ENCODE measurements at regions not wholly inside any gene's neighbourhood (a gene's known extent, or its start where the extent isn't known, plus 50 kb on each side); places are given as distances from the start of the nearest gene placed in this dataset.

- DNase-seq, result no peak
Measured at GRCh38 chr5:30845194-30845593, 348.3 kb upstream of the CDH6 start.

- DNase-seq, result no peak
Measured at GRCh38 chr5:30843541-30843940, 349.9 kb upstream of the CDH6 start.

GRCh38 chr5:30839956-30840355, 353.5 kb upstream of the CDH6 start:
- DNase-seq, result no peak

GRCh38 chr5:30838936-30839496, 354.5 kb upstream of the CDH6 start:
- DNase-seq, result no peak

GRCh38 chr5:30832519-30832918, 361.0 kb upstream of the CDH6 start:
- DNase-seq, result no peak

- DNase-seq, result no peak
Measured at GRCh38 chr5:30831605-30832004, 361.9 kb upstream of the CDH6 start.

GRCh38 chr5:30831123-30831522, 362.4 kb upstream of the CDH6 start:
- no peak for DNase-seq

GRCh38 chr5:30811298-30811697, 382.2 kb upstream of the CDH6 start:
- DNase-seq, result no peak

GRCh38 chr5:30809933-30810332, 383.6 kb upstream of the CDH6 start:
- DNase-seq, result no peak

- DNase-seq, result no peak
Measured at GRCh38 chr5:30808996-30809395, 384.5 kb upstream of the CDH6 start.

GRCh38 chr5:30804739-30805505, 388.6 kb upstream of the CDH6 start:
- no peak for DNase-seq

GRCh38 chr5:30802961-30803705, 390.4 kb upstream of the CDH6 start:
- DNase-seq, result no peak

GRCh38 chr5:30781643-30782042, 411.8 kb upstream of the CDH6 start:
- no peak for DNase-seq

- DNase-seq, result no peak
Measured at GRCh38 chr5:30768056-30768690, 425.3 kb upstream of the CDH6 start.

GRCh38 chr5:30765706-30766105, 427.8 kb upstream of the CDH6 start:
- DNase-seq, result no peak

GRCh38 chr5:30765227-30765626, 428.3 kb upstream of the CDH6 start:
- DNase-seq, result no peak

- no peak for DNase-seq
Measured at GRCh38 chr5:30764704-30765103, 428.8 kb upstream of the CDH6 start.

- no peak for DNase-seq
Measured at GRCh38 chr5:30759731-30760130, 433.8 kb upstream of the CDH6 start.

- DNase-seq, result no peak
Measured at GRCh38 chr5:30752015-30752414, 441.5 kb upstream of the CDH6 start.

GRCh38 chr5:30749971-30750370, 443.5 kb upstream of the CDH6 start:
- DNase-seq, result no peak

- DNase-seq, result no peak
Measured at GRCh38 chr5:30747412-30747811, 446.1 kb upstream of the CDH6 start.

GRCh38 chr5:30736669-30737068, 456.8 kb upstream of the CDH6 start:
- DNase-seq, result no peak

GRCh38 chr5:30734118-30734517, 459.4 kb upstream of the CDH6 start:
- DNase-seq, result no peak

- no peak for DNase-seq
Measured at GRCh38 chr5:30725073-30725472, 468.4 kb upstream of the CDH6 start.
